Astrocyte of the spinal cord (primary cell): ENCODE measurements at regions not wholly inside any gene's neighbourhood (a gene's known extent, or its start where the extent isn't known, plus 50 kb on each side); places are given as distances from the start of the nearest gene placed in this dataset.

ENCODE experiments used
- DNase-seq: peaks from one replicate; pipeline ENCODE4 v3.0.0; 2011; ENCODE audit warnings: low read depth, low spot score
- H3K4me3 ChIP-seq: 2 replicates; pipeline ENCODE4 v1.5.1; 2011; ENCODE audit warnings: low read depth, mild to moderate bottlenecking, low read length, moderate library complexity
- CTCF ChIP-seq: IDR thresholded peaks from 2 replicates; pipeline ENCODE4 v1.5.1; 2012; ENCODE audit warnings: low read depth, mild to moderate bottlenecking, low read length, inconsistent platforms
- in situ Hi-C: cut with HindIII; loops from 2 replicates; pipeline ENCODE4 v1.10.0; 2017; ENCODE audit warnings: low sequenced_read_pairs

- DNase-seq: no peak
- H3K4me3 ChIP-seq: no peak overlapping the region
- in situ Hi-C loops: no loop called here
- no peak for TF ChIP-seq CTCF
Measured at GRCh38 chr21:18191139-18191538, 53.5 kb upstream of the CHODL start.

DNA sequence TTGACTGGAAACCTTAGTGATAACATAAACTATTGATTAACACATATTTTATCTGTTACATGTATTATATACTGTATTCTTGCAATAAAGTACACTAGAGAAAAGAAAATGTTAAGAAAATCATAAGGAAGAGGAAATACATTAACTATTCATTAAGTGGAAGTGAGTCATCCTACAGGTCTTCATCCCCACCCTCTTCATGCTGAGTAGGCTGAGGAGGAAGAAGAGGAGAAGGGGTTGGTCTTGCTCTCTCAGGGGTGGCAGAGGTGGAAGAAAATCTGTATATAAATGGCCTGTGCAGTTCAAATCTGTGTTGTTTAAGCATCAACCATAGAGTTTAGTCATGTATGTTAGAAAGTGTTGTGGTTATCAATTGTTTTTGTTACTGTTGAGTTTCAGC, 66.1 kb upstream of the CHODL start:
- H3K4me3 ChIP-seq: no peak overlapping the region
- in situ Hi-C loops: no loop called here
- no peak for DNase-seq
- no peak for TF ChIP-seq CTCF

DNA sequence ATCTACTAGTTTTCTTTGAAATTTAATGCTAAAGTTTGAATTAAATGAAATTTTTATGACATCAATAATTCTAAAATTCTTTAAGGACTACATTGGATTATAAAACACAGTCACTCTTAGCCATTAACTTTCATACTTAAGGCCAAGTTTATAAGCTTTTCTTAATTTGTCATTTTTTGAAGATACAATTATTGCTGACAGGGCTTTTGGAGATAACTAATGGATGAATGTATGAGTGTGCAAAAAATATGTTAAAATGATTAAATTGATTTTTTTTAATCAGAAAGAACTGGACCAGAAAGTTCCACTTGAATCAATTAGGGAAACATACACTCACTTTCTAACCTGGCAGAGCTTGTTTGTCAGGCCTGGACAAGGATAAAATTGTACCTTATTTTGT, 70.3 kb upstream of the CHODL start:
- DNase-seq: no peak
- in situ Hi-C loops: no loop called here
- no peak overlapping the region for H3K4me3 ChIP-seq
- TF ChIP-seq CTCF: no peak

- no peak for TF ChIP-seq CTCF
- DNase-seq: no peak
- in situ Hi-C loops: no loop called here
- H3K4me3 ChIP-seq: no peak overlapping the region
Measured at GRCh38 chr21:18170829-18171228, 73.8 kb upstream of the CHODL start.

DNA sequence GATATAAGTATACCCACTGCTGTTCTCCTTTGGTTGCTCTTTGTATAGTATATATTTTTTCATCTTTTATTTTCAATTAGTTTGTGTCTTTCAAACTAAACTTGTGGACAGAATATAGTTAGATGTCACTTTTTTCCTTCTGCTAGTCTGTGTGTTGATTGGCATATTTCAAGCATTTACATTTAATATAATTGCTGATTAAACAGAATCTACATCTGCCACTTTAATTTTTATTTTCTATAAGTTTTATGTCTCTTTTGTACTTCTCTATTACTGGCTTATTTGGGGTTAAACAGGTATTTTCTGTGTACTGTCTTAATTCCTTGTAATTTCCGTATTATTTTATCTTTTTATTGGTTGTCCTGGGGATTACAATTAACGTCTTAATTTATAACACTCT, 74.4 kb upstream of the CHODL start:
- no peak overlapping the region for H3K4me3 ChIP-seq
- DNase-seq: no peak
- in situ Hi-C loops: no loop called here
- TF ChIP-seq CTCF: no peak

DNA sequence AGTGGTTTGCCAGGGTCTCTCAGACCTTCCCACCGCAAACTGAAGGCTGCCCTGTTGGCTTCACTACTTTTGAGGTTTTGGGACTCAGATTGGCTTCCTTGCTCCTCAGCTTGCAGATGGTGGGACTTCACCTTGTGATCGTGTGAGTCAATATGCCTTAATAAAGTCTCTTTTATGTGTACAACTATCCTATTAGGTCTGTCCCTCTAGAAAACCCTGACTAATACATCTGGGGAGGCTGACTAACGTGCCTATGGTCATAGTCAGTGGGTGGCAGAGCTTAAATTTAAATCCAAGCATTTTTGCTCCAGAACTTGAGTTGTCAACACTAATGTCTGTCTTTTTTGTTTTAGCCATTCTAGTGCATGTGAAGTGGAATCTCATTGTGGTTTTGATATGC, 76.5 kb upstream of the CHODL start:
- no peak overlapping the region for H3K4me3 ChIP-seq
- no peak for DNase-seq
- in situ Hi-C loops: no loop called here
- TF ChIP-seq CTCF: no peak

DNA sequence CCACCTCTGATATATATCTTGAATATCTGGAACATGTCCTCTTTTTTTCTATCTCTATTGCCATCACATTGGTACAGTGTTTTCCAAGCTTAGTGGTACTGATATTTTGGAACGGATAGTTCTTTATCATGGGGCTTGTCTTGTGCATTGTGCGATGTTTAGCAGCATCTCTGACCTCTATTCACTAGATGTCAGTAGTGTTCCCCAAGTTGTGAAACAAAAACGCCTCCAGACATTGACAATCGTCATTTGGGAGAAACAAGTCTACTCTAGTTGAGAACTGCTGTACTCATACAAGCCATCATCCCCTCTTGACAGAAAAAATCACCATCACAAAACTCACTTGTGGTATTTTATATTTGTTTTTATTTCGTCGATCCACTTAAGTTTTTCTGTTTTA, 79.7 kb upstream of the CHODL start:
- no peak overlapping the region for H3K4me3 ChIP-seq

More for the DNA sequence above, 79.7 kb upstream of the CHODL start:
- no peak for TF ChIP-seq CTCF
- no peak for DNase-seq
- in situ Hi-C loops: no loop called here
